GM21447 (cell line): ENCODE measurements at regions not wholly inside any gene's neighbourhood (a gene's known extent, or its start where the extent isn't known, plus 50 kb on each side); places are given as distances from the start of the nearest gene placed in this dataset.
"Not testable (repeated sequence)": the region's sequence is repeated elsewhere in the genome, so short reads cannot be mapped to it uniquely, and the experiment has no call there.

ENCODE experiments used
- ATAC-seq: cut with Tn5 transposase; IDR thresholded peaks from one replicate; pipeline ENCODE4 v1.9.1; 2021; ENCODE audit not compliant: unreplicated experiment

DNA sequence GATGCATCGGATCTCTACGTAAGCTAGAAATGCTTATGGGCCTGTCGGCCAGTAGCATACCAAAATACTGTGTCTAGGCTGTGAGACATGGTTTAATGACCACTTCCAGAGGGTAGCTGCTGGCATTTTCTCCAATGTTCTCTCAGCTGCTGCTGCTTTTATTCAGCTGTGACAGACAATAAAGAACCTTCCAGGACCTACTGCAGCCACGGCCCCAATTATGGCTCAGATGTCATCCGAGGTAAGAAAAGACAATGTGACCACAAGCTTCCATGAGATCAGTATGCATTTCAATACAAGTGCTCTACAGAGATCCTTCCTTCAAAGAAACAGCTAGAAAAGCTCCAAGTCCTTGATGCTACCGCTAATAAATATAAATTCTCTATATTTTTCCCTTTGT, 256.2 kb downstream of the SDHAF3 start:
- no peak for ATAC-seq

DNA sequence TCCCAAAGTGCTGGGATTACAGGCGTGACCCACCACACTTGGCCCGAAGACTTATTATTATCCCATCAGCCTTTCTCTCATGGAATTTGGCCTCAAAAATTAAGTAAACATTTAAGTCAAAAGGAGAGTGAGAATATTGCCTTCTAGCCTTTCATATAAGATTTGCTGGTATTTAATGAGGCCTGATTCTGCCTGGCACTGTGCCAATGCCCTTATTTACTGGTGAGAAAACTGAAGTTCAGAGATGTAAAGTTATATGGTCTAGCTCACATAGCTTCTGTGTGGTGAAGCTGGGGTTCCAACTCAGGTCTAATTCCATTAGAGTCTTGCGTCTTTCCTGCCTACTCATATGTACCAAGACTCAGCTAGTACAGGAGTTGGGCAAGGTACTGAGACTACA, 260.2 kb downstream of the SDHAF3 start:
- no peak for ATAC-seq

DNA sequence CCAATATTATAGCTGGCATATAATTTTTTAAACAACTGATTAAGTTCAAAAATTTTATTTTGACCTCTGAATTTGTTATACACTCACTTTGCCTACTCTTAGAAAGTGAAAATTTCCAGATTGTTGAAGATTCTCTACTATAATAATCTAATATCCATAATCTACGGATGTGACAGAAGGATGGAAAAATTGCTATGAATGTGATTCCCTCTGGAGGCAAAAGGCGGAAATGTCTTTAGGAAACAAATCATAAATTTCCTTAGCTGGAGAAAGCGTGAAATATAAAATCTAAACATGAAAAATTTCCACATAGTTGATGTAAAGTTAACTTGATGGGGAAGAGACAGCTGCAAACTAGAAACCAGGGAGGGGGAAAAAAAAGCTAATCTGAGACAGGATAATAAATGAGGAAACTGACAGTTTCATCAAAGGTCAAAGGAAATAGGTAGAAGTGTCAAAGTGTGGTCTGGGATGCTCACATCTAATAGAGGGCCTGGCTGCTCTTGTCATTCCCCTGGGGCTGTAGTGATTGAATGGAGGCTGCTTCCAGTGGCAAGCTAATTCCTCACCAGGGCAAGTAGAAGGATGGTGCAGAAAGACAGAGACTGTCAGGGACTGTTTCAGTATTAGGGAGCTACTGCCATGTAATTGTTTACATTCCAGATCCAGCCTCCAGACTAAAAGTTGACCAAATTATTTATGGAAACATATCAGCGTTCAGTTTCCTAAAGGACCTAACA, 264.5 kb downstream of the SDHAF3 start:
- no peak for ATAC-seq

DNA sequence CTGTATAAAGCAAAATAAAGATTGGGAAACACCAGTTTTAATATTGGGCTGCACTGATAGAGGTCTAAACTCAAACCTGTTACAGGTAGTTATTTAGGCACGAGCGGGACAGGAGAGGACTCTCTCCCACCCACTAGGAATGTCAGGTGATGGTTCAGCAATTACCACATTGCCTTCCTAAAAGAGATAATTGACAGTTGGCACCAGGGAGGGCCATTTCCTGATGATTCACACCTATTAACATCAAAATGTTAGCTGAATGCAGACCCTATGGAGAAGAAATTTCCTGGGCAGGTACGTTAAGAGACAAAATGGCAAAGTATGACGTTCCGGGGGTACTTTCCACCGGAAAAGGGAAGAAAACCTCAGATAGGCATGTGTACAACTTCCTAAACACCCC, 272.6 kb downstream of the SDHAF3 start:
- no peak for ATAC-seq

GRCh38 chr7:97390915-97391593, 273.6 kb downstream of the SDHAF3 start:
- no peak for ATAC-seq

DNA sequence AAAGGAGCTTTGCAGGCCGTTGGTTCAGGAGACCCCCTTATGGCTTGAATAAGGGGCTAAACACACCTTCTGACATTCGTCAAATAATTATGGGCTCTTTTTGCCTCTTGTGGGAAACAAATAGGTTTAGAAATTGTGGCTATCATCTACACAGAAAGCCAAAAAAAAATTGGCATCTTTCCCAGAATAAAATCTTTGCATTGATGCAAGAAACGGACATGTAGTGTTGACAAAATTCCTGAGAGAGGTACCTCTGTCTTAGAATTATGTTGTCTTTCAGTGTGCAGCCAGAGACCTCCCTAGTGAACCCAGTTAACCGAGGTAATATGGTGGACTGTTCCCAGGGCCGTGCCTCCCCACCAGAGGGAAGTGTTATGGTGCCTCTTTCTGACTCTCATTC, 283.9 kb downstream of the SDHAF3 start:
- ATAC-seq, result no peak

DNA sequence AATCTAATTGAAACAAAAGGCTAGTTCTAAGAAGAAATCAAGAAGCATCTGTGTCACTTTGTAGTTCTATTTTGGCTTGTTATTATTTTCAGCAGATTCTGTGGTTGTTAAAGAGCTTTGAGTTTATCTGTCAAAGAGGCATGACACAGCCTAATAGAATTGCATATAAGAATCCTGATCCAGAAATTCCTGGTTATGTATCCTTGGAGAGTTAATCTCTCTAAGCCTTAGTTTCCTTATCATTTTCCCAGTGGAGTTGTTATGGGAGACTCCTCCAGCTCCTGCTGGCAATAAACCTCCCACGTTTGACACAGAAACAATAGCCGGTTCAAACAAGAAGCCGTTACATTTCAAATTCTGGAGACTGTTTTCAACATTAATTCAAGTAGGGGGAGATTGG, 288.3 kb downstream of the SDHAF3 start:
- no peak for ATAC-seq

DNA sequence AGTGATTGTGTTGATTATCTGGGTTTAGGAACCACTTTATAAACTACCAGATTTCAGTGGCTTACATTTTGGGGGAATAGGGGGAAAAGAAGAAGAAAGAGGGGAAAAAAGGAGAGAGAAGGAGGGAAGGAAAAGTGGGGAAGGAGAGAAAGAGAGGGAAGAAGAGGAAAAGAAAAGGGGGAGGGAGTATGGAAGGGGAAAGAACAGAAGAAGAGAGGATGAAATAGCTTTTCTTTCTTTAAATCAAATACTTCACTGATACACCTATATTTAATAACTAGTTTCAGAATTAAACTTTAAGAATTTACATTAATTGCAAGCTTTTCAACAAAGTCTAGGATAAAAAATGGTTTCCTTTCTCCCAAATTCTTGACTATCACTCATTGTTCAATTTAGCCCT, 289.6 kb downstream of the SDHAF3 start:
- no peak for ATAC-seq

GRCh38 chr7:97409346-97409745, 291.8 kb downstream of the SDHAF3 start:
- ATAC-seq, result no peak

DNA sequence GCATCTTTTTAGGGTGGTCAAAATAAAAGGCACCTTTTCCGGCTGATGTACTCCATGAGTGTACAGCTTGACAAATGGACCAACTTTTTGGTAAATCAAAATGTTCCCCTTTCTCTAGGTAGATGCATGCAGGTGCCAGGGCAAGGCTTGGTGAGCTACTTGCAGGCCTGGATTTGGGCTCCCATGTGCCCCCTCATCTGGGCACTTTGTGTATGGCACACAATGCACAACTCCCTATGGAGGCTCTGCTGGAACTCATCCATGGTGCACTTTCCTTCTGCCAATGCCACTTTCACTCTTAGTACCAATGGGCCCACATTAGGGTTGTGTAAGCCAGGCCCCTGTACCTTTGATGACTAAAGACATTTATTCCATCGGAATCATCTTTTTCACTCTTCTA, 300.8 kb downstream of the SDHAF3 start:
- ATAC-seq, result no peak

- ATAC-seq, result no peak
Measured at GRCh38 chr7:97419898-97420297, 302.4 kb downstream of the SDHAF3 start.

DNA sequence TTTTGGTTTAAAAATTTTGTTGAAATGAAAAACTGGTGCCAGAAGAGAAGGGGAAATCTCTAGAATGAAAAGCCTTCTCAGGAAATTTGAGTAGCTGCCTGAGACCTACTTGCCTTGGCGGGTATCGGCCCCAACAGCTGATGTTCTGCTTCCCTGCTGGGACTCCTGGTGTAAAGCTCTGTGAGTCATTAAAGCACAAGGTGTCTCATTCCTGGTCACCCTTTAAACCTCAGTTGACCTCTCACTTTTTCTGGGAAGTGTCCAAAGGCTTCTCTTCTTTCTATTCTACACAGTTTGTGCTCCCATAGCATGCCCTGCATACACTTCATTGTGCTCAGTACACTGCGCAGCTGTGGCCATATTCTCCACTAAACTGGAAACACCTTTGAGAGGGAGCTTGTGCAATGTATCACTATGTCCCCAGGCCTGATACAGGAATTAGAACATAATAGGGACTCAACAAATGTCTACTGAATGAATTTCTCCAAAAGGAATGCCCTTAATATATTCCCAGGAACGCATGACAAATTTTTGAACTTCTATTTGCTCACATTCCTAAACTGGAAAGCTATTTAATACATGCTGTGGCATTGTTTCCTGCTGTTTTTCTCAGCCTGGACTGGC, 303.9 kb downstream of the SDHAF3 start:
- ATAC-seq, result no peak

- ATAC-seq, result no peak
Measured at GRCh38 chr7:97422046-97422445, 304.5 kb downstream of the SDHAF3 start.

- no peak for ATAC-seq
Measured at GRCh38 chr7:97430006-97430405, 301.9 kb upstream of the TAC1 start.

DNA sequence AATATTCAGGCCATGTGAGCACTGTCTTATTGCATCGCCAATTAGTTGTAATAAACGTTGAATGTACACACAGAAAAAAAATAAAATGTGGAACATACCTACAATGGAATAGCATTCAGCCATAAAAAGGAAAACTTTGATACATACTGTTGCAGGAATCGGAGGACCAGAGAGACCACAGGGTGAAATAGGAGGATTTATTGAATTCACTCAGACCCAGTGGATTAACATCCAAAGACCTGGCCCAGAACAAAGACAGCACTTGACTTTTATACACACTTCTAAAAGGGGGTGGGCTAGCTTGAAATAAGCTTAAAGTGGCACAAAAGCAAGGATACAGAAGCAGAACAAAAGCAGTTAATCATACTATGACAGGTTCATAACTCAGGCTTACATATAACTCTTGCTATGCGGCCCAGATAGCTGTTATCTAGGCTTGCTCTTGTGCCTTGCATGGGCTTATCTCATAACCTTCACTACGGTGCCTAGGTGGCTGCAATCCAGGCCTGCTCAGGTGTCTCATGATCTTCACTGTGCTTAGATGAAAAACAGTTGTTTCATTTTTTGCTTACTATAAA, 292.2 kb upstream of the TAC1 start:
- no peak for ATAC-seq

DNA sequence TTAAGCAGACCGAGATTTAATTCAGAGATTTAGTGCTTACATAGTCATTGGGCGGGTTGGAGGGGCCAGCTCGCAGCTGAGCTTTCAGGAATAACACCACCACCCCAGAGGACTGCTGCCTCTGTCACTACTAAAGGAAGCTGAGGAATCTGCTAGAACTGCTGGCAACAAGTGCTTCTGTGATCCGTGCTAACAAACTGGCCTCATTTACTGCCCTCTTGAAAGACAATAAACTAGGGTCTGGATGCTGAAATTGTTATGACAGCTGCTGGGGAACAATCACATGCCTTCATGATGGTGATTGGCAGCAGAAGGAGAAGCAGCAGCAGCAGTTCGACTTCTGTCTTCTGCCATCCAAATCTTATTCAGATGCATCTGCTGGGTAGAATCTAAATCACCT, 285.5 kb upstream of the TAC1 start:
- no peak for ATAC-seq

- ATAC-seq, result not testable (repeated sequence)
Measured at GRCh38 chr7:97449448-97449847, 282.4 kb upstream of the TAC1 start.

DNA sequence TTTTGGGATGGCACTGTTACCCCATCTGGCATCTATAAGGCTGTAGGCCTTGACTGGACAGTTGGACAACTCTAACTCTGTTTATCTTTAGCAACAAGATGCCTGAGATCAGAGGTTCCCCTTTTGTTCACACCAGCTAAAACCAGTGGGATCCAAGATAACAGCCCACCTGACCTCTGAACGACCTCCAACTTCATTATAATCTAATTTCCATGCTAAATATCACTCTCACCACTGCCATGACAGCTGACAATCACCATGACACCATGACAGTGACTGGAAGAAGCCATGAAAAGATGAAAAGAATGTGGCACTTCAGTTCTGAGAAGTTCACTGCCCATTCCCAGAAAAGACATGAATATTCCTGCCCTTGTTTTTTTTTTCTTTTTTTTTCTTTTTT, 281.4 kb upstream of the TAC1 start:
- no peak for ATAC-seq

GRCh38 chr7:97454636-97455035, 277.2 kb upstream of the TAC1 start:
- ATAC-seq, result no peak

GRCh38 chr7:97457054-97457453, 274.8 kb upstream of the TAC1 start:
- no peak for ATAC-seq

- ATAC-seq, result no peak
Measured at GRCh38 chr7:97460433-97460832, 271.5 kb upstream of the TAC1 start.

- ATAC-seq, result no peak
Measured at GRCh38 chr7:97461596-97461995, 270.3 kb upstream of the TAC1 start.
